Neutrophil (primary cell): ENCODE measurements at regions not wholly inside any gene's neighbourhood (a gene's known extent, or its start where the extent isn't known, plus 50 kb on each side); places are given as distances from the start of the nearest gene placed in this dataset.

Source experiments
- H3K27ac ChIP-seq: fragments of 200-600 bp; sonication (generic); 2 replicates; pipeline ENCODE4 v1.5.1; 2016; ENCODE audit warnings: mild to moderate bottlenecking, moderate library complexity
- H3K27me3 ChIP-seq: fragments of 200-600 bp; sonication (generic); 2 replicates; pipeline ENCODE4 v1.6.0; 2016; ENCODE audit warnings: mild to moderate bottlenecking
- H3K36me3 ChIP-seq: fragments of 200-600 bp; sonication (generic); 2 replicates; pipeline ENCODE4 v1.5.1; 2017
- H3K4me1 ChIP-seq, 2 experiments: fragments of 200-600 bp in 1 of 2; sonication (generic) in 1 of 2; 1 replicate in 1 of 2; 2 replicates in 1 of 2; pipeline versions ENCODE4 v1.5.1 to v1.6.1; 2013 to 2016; ENCODE audit warnings: low read depth in 1 of 2, low read length in 1 of 2, mild to moderate bottlenecking in 1 of 2, moderate library complexity in 1 of 2; ENCODE audit not compliant: control insufficient read depth in 1 of 2, insufficient read depth in 1 of 2
- H3K4me3 ChIP-seq, 2 experiments: fragments of 200-600 bp in 1 of 2; sonication (generic) in 1 of 2; 1 replicate in 1 of 2; 2 replicates in 1 of 2; pipeline ENCODE4 v1.5.1; 2013 to 2016; ENCODE audit warnings: low read depth in 1 of 2, low read length in 1 of 2, mild to moderate bottlenecking in 1 of 2, moderate library complexity in 1 of 2
- H3K9me3 ChIP-seq: fragments of 200-600 bp; sonication (generic); 2 replicates; pipeline ENCODE4 v1.5.1; 2016
- CTCF ChIP-seq: fragments of 200-600 bp; sonication (generic); IDR thresholded peaks from 2 replicates; pipeline ENCODE4 v1.5.1; 2016; ENCODE audit warnings: antibody characterized with exemption

GRCh38 chr20:63134201-63134612 lies 81.7 kb downstream of the YTHDF1 start:
- Histone ChIP-seq H3K27ac (no peak overlapping the region), H3K36me3 (no peaks in the 10 kb centered on the region), H3K27me3 (peaks cover 30% of the 10 kb centered on the region), H3K4me3 (no peak overlapping the region), H3K9me3 (no peaks in the 10 kb centered on the region), H3K4me1 (no peaks in the 10 kb centered on the region)
- no peak for TF ChIP-seq CTCF

GRCh38 chr20:63133481-63134091 lies 82.3 kb downstream of the YTHDF1 start:
- Histone ChIP-seq H3K4me1 (no peaks in the 10 kb centered on the region), H3K27ac (no peak overlapping the region), H3K36me3 (no peaks in the 10 kb centered on the region), H3K9me3 (no peaks in the 10 kb centered on the region), H3K27me3 (peaks cover 35% of the 10 kb centered on the region), H3K4me3 (no peak overlapping the region)
- no peak for TF ChIP-seq CTCF

DNA sequence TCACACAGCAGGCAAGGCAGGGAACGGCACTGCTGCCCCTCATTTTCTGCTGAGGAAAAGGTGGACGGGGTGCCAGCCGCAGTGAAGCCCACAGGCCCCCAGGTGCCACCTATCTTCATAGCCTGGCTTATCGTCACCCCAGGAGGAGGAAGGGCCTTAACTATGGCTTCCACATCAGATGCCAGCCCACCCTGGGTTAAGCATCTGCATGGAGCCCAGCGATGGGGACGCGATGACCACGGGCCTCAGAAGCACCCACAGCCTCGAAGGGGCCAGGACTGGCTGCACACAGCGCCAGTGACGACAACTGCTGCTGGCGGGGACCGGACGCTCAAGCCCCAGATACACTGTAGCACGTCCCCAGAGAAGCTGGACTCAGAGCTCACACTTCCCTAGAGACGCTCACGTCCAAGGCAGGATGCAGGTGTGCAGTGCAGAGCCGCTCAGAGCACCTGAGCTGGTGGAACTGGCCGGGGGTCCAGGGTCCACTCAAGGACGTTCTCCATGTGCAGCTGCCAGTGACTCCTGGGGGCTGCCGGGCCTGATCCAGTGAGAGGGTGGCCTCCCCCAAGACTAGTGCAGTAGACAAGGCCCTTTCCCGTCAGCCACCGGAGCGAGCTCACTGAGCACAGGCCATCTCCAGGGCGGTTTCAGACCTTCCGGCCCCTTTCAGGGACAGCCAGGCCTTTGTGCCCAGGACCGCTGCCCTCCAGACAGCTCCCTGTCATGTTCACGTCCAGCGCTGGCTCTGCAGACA lies 83.0 kb downstream of the YTHDF1 start:
- Histone ChIP-seq H3K9me3 (no peaks in the 10 kb centered on the region), H3K27me3 (peaks cover 30% of the 10 kb centered on the region), H3K4me1 (no peaks in the 10 kb centered on the region), H3K36me3 (no peaks in the 10 kb centered on the region), H3K4me3 (no peak overlapping the region), H3K27ac (no peak overlapping the region)
- no peak for TF ChIP-seq CTCF

DNA sequence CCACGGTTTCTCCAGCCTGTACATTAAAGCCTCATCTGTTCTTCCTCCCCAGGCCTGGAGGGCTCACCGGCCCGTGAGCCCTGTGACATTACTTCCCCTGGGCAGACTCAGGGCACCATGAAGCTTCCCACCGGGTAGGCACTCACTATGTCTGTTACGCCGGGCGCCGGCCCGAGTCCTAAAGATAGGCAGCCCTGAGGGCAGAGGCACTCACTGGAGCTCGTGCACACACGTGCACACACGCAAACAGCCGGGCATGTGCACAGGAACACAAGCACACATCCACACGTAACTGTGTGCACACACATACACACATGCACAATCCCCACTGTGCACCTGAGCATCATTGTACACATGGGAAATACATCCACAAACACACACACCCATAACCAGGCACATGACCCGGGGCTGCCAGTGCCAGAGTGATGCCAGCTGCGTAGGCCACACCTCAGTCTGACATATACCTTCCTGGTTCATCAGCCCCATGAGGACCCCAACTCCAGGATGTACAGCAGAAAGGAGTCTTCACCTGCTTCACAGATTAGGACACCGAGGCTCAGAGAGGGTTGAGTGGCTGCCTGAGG lies 83.7 kb downstream of the YTHDF1 start:
- no peaks in the 10 kb centered on the region for H3K36me3 ChIP-seq
- H3K9me3 ChIP-seq: no peaks in the 10 kb centered on the region
- no peak overlapping the region for H3K4me3 ChIP-seq
- peaks cover 28% of the 10 kb centered on the region for H3K27me3 ChIP-seq
- no peak overlapping the region for H3K27ac ChIP-seq
- no peak for TF ChIP-seq CTCF
- H3K4me1 ChIP-seq: no peaks in the 10 kb centered on the region

DNA sequence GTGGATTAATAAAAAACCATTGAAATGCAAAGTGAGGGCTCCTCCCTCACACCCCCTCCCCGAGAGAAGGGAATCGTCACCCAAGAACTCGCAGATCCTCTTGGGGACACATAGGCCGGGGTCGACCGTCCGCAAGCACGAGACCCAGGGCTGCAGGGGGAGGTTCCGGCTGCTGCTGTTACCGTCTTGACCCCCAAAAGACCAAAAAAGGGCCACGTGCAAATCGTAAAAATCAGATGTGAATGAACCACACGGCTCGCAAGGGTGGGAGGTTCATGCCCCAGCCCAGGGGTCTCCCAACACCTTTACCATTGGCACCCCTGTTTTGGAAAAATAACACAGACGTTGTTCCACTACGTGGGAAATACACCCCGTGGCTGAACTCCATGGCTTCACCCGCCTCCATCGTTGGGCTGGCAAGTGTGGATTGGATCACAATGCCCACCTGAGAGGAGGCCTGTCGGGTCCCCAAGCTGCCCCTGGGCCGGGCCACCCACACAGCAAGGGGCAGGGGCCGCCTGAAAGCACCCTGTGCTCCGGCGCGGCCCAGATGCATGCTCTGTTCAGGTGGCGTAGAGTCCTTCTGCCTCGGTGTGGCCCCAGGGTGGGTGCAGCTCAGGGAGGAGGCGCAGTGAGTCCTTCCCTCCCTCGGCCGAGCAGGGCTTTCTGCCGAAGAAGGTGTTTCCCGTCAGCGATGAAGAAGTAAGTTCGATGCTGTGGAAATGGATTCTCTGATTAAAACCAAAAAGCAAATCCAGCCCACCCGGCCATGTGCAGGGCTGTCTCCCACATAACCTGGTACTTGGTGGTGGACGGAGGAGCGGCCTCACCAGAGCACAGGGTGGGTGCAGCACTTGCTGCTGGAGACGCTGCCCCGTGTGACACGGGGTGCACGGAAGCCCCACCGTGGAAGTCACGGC lies 85.0 kb downstream of the YTHDF1 start:
- Histone ChIP-seq H3K4me3 (no peak overlapping the region), H3K27me3 (peaks cover 32% of the 10 kb centered on the region), H3K9me3 (no peaks in the 10 kb centered on the region), H3K27ac (no peak overlapping the region), H3K4me1 (no peaks in the 10 kb centered on the region), H3K36me3 (no peaks in the 10 kb centered on the region)
- TF ChIP-seq CTCF: no peak
